H1 (cell line): ENCODE measurements at regions not wholly inside any gene's neighbourhood (a gene's known extent, or its start where the extent isn't known, plus 50 kb on each side); places are given as distances from the start of the nearest gene placed in this dataset.

Experiments
- CTCF ChIA-PET: fragments of 300-600 bp; sonication (Branson Sonifier 250); formaldehyde crosslinking; loops from one replicate; lab custom pipeline; 2021; ENCODE audit not compliant: partially characterized antibody; lab: Charles Lee
- POLR2A ChIA-PET: fragments of 300-600 bp; sonication (Branson Sonifier 250); formaldehyde crosslinking; loops from one replicate; lab custom pipeline; 2021; ENCODE audit warnings: inconsistent platforms; ENCODE audit not compliant: partially characterized antibody; lab: Charles Lee
- DNase-seq, 2 experiments: peaks; one replicate each; pipeline versions ENCODE4 v3.0.0 to v3.0.0-alpha.2; 2010 to 2022; ENCODE audit warnings: low spot score in 2 of 2, low read depth in 1 of 2, mixed read lengths in 1 of 2
- FAIRE-seq: peaks from 2 replicates; lab custom pipeline; 2011; peaks lifted over from hg19 to GRCh38; lab: Jason Lieb, UNC
- H2AFZ ChIP-seq: 2 replicates; pipeline ENCODE4 v1.8.1; 2012; ENCODE audit warnings: low read length, inconsistent platforms
- H2AK5ac ChIP-seq: 2 replicates; pipeline ENCODE4 v1.6.1; 2013; ENCODE audit warnings: low read depth, low read length
- H2BK120ac ChIP-seq: replicated peaks from 2 replicates; pipeline ENCODE3; 2013; ENCODE audit warnings: low read depth, low read length, inconsistent platforms
- H2BK12ac ChIP-seq: 2 replicates; pipeline ENCODE4 v1.6.1; 2013; ENCODE audit warnings: low read depth, low read length
- H2BK15ac ChIP-seq: 2 replicates; pipeline ENCODE4 v1.6.1; 2013; ENCODE audit warnings: low read length
- H2BK20ac ChIP-seq: 2 replicates; pipeline ENCODE4 v1.6.1; 2013; ENCODE audit warnings: low read length
- H2BK5ac ChIP-seq: 2 replicates; pipeline ENCODE4 v1.6.1; 2013; ENCODE audit warnings: low read depth, low read length
- H3K14ac ChIP-seq: 2 replicates; pipeline ENCODE4 v1.6.1; 2013; ENCODE audit warnings: inconsistent platforms; ENCODE audit not compliant: insufficient read length
- H3K18ac ChIP-seq: 2 replicates; pipeline ENCODE4 v1.6.1; 2013; ENCODE audit warnings: low read length; ENCODE audit errors: extremely low read depth
- H3K23ac ChIP-seq: 2 replicates; pipeline ENCODE4 v1.6.1; 2013; ENCODE audit warnings: inconsistent platforms; ENCODE audit not compliant: insufficient read length
- H3K23me2 ChIP-seq: 2 replicates; pipeline ENCODE4 v1.6.1; 2013; ENCODE audit warnings: low read depth, low read length
- H3K27ac ChIP-seq: 2 replicates; pipeline ENCODE4 v1.6.1; 2011; ENCODE audit warnings: low read depth, low read length, inconsistent platforms
- H3K27me3 ChIP-seq, 4 experiments: replicated peaks in 1 of 4; 1 replicate in 1 of 4; 2 replicates in 3 of 4; pipeline versions ENCODE4 v1.6.1 to v1.8.1; 2011 to 2013; ENCODE audit warnings: low read length in 3 of 4, mild to moderate bottlenecking in 3 of 4, inconsistent platforms in 2 of 4, mixed read lengths in 2 of 4, moderate library complexity in 1 of 4; ENCODE audit not compliant: control insufficient read depth in 3 of 4, insufficient read depth in 3 of 4; ENCODE audit errors: extremely low read depth in 1 of 4
- H3K36me3 ChIP-seq, 4 experiments: 2 replicates each; pipeline versions ENCODE4 v1.6.1 to v1.8.1; 2011 to 2013; ENCODE audit warnings: mild to moderate bottlenecking in 4 of 4, low read length in 3 of 4, moderate library complexity in 2 of 4, control low read depth in 1 of 4, inconsistent platforms in 1 of 4; ENCODE audit not compliant: insufficient read depth in 4 of 4, control insufficient read depth in 2 of 4
- H3K4ac ChIP-seq: replicated peaks from 2 replicates; pipeline ENCODE3; 2013; ENCODE audit warnings: low read length, low read depth, mixed read lengths, inconsistent platforms; ENCODE audit not compliant: insufficient read length
- H3K4me1 ChIP-seq, 4 experiments: replicated peaks in 1 of 4; 1 replicate in 1 of 4; 2 replicates in 3 of 4; pipeline versions ENCODE4 v1.6.1 to v1.8.1; 2011 to 2013; ENCODE audit warnings: low read length in 3 of 4, inconsistent platforms in 2 of 4, mixed read lengths in 1 of 4; ENCODE audit not compliant: insufficient read depth in 4 of 4, control insufficient read depth in 3 of 4
- H3K4me2 ChIP-seq, 2 experiments: 2 replicates each; pipeline versions ENCODE4 v1.6.1 to v1.8.1; 2011 to 2013; ENCODE audit warnings: low read depth in 2 of 2, low read length in 2 of 2, control low read depth in 1 of 2, inconsistent platforms in 1 of 2, mild to moderate bottlenecking in 1 of 2; ENCODE audit not compliant: insufficient read depth in 1 of 2
- H3K4me3 ChIP-seq, 4 experiments: fragments of 200-600, 300-600 bp in 1 of 4; sonication (generic), shearing (Covaris generic), sonication (Bioruptor Twin) in 1 of 4; 2 replicates each; pipeline versions ENCODE4 v1.5.1 to v1.8.1; 2011 to 2016; ENCODE audit warnings: low read length in 4 of 4, low read depth in 3 of 4, control low read depth in 2 of 4, inconsistent platforms in 2 of 4, mild to moderate bottlenecking in 2 of 4, mixed read lengths in 1 of 4, moderate library complexity in 1 of 4; ENCODE audit not compliant: insufficient read depth in 2 of 4; ENCODE audit errors: extremely low read depth in 1 of 4
- H3K56ac ChIP-seq: replicated peaks from 2 replicates; pipeline ENCODE3; 2013; ENCODE audit warnings: low read depth, mild to moderate bottlenecking, mixed read lengths, low read length, inconsistent platforms; ENCODE audit not compliant: insufficient read length
- H3K79me1 ChIP-seq: 2 replicates; pipeline ENCODE4 v1.6.1; 2013; ENCODE audit warnings: low read depth, low read length, control low read depth
- H3K79me2 ChIP-seq, 2 experiments: 2 replicates each; pipeline versions ENCODE4 v1.6.1 to v1.8.1; 2012 to 2013; ENCODE audit warnings: low read length in 2 of 2, mild to moderate bottlenecking in 2 of 2, inconsistent platforms in 1 of 2; ENCODE audit not compliant: insufficient read depth in 2 of 2, control insufficient read depth in 1 of 2
- H3K9ac ChIP-seq, 4 experiments: replicated peaks in 1 of 4; 1 replicate in 1 of 4; 2 replicates in 3 of 4; pipeline versions ENCODE4 v1.6.1 to v1.8.1; 2011 to 2013; ENCODE audit warnings: low read depth in 3 of 4, low read length in 3 of 4, control low read depth in 2 of 4, mild to moderate bottlenecking in 2 of 4, moderate library complexity in 2 of 4, inconsistent platforms in 1 of 4; ENCODE audit errors: extremely low read depth in 1 of 4
- H3K9me3 ChIP-seq, 2 experiments: 2 replicates each; pipeline versions ENCODE4 v1.6.1 to v1.8.1; 2012 to 2013; ENCODE audit warnings: mild to moderate bottlenecking in 2 of 2, moderate library complexity in 2 of 2, control low read depth in 1 of 2, inconsistent platforms in 1 of 2, low read depth in 1 of 2, low read length in 1 of 2, mixed read lengths in 1 of 2; ENCODE audit not compliant: insufficient read depth in 2 of 2
- H4K20me1 ChIP-seq, 2 experiments: replicated peaks in 1 of 2; 2 replicates each; pipeline versions ENCODE3 to v1.8.1; 2011 to 2013; ENCODE audit warnings: inconsistent platforms in 2 of 2, low read length in 2 of 2, mild to moderate bottlenecking in 1 of 2; ENCODE audit not compliant: insufficient read depth in 2 of 2, control insufficient read depth in 1 of 2
- H4K5ac ChIP-seq: 2 replicates; pipeline ENCODE4 v1.6.1; 2013; ENCODE audit warnings: low read length, low read depth, mixed read lengths, inconsistent platforms; ENCODE audit not compliant: insufficient read length
- H4K8ac ChIP-seq: 2 replicates; pipeline ENCODE4 v1.8.0; 2013; ENCODE audit warnings: mild to moderate bottlenecking, moderate library complexity, low read length, inconsistent platforms; ENCODE audit not compliant: insufficient read depth; ENCODE audit errors: extremely low read depth
- H4K91ac ChIP-seq: replicated peaks from 2 replicates; pipeline ENCODE3; 2013; ENCODE audit warnings: low read length, mixed read lengths, inconsistent platforms; ENCODE audit not compliant: insufficient read length
- BCL11A ChIP-seq, 2 experiments: IDR thresholded peaks; one replicate each; pipeline ENCODE4 v1.6.1; 2011; ENCODE audit warnings: low read depth in 2 of 2, low read length in 2 of 2, mild to moderate bottlenecking in 2 of 2
- CBX8 ChIP-seq: fragments of 300-800, 300-1000 bp; sonication (generic); IDR thresholded peaks from 2 replicates; pipeline ENCODE4 v1.7.1; 2016; ENCODE audit warnings: low read depth, low read length, borderline replicate concordance
- EZH2 ChIP-seq: fragments of 200-600 bp; sonication (generic); IDR thresholded peaks from 2 replicates; pipeline ENCODE4 v1.7.1; 2012; ENCODE audit warnings: low read depth, mild to moderate bottlenecking, moderate library complexity, low read length, inconsistent platforms; ENCODE audit not compliant: severe bottlenecking
- FOSL1 ChIP-seq: IDR thresholded peaks from 2 replicates; pipeline ENCODE4 v1.6.1; 2011; ENCODE audit warnings: mild to moderate bottlenecking, low read depth, low read length, moderate library complexity; ENCODE audit not compliant: insufficient read depth
- GTF2F1 ChIP-seq: IDR thresholded peaks from 2 replicates; pipeline ENCODE4 v1.6.1; 2012; ENCODE audit warnings: low read depth, low read length, improper control_type of control experiment, borderline replicate concordance
- JUN ChIP-seq: IDR thresholded peaks from 2 replicates; pipeline ENCODE4 v1.6.1; 2011; ENCODE audit warnings: low read depth, mild to moderate bottlenecking, improper control_type of control experiment, low read length
- KDM5A ChIP-seq: fragments of 200-600 bp; IDR thresholded peaks from 2 replicates; pipeline ENCODE4 v1.7.1; 2012; ENCODE audit warnings: mild to moderate bottlenecking, low read length, inconsistent platforms, mixed read lengths
- MAX ChIP-seq: IDR thresholded peaks from 2 replicates; pipeline ENCODE4 v1.6.1; 2012; ENCODE audit warnings: inconsistent platforms
- NRF1 ChIP-seq: IDR thresholded peaks from 2 replicates; pipeline ENCODE4 v1.6.1; 2011; ENCODE audit warnings: mild to moderate bottlenecking, low read depth, low read length, improper control_type of control experiment
- RBBP5 ChIP-seq: IDR thresholded peaks from 2 replicates; pipeline ENCODE4 v1.7.1; 2012; ENCODE audit warnings: low read depth, mild to moderate bottlenecking, inconsistent platforms, low read length, moderate library complexity, borderline replicate concordance
- RFX5 ChIP-seq: IDR thresholded peaks from 2 replicates; pipeline ENCODE4 v1.6.1; 2011; ENCODE audit warnings: low read depth, low read length, improper control_type of control experiment, borderline replicate concordance
- SIRT6 ChIP-seq: IDR thresholded peaks from one replicate; pipeline ENCODE4 v1.7.1; 2012; ENCODE audit warnings: low read length, inconsistent platforms
- SP4 ChIP-seq: IDR thresholded peaks from 2 replicates; pipeline ENCODE4 v1.6.1; 2012; ENCODE audit warnings: low read length, inconsistent platforms
- ZNF274 ChIP-seq: IDR thresholded peaks from 2 replicates; pipeline ENCODE4 v1.7.0; 2012; ENCODE audit warnings: low read length, borderline replicate concordance; ENCODE audit errors: extremely low read depth
- WGBS, 2 experiments: shearing (Covaris generic) in 1 of 2; methylation state at CpG; one replicate each; pipeline versions ENCODE4 v1.1.6 to v1.1.7; 2013 to 2015; ENCODE audit warnings: low lambda C conversion rate in 2 of 2, mixed read lengths in 2 of 2, inconsistent platforms in 1 of 2, low coverage in 1 of 2, missing lambda C conversion rate in 1 of 2; ENCODE audit not compliant: insufficient replicate concordance in 2 of 2, insufficient coverage in 1 of 2, insufficient read length in 1 of 2; ENCODE audit errors: extremely low coverage in 1 of 2, missing lambda C conversion rate in 1 of 2; 5-methylcytosine and 5-hydroxymethylcytosine counted together
- TF ChIP-seq, protein P1 (sequence below): IDR thresholded peaks from 2 replicates; pipeline ENCODE4 v1.6.1; 2012; ENCODE audit warnings: inconsistent platforms

GRCh38 chr17:72494566-72494965 lies 373.7 kb downstream of the SOX9 start:
- no peaks in the 10 kb centered on the region for H3K27me3 ChIP-seq
- H3K4ac ChIP-seq, result no peak overlapping the region
- H3K36me3 ChIP-seq, result no peaks in the 10 kb centered on the region
- H3K4me2 ChIP-seq, result no peak overlapping the region
- no peak overlapping the region for H3K14ac ChIP-seq
- H2BK20ac ChIP-seq, result no peak overlapping the region
- ChIA-PET POLR2A (interaction anchor here (0.5 kb wide), 1 partner anchor 257 kb away, joined by 3 read pairs; no protein-coding TSS in a partner anchor), CTCF (interaction anchor here (1.1 kb wide), 1 partner anchor 62 kb away, joined by 3 read pairs; no protein-coding TSS in a partner anchor)
- no peak overlapping the region for H2BK120ac ChIP-seq
- H3K27ac ChIP-seq, result no peak overlapping the region
- no peak overlapping the region for H4K8ac ChIP-seq
- FAIRE-seq (no peak), DNase-seq (no peak)
- H4K5ac ChIP-seq, result no peak overlapping the region
- H4K91ac ChIP-seq, result no peak overlapping the region
- H3K79me1 ChIP-seq, result no peaks in the 10 kb centered on the region
- H3K4me3 ChIP-seq, result no peak overlapping the region
- H2AK5ac ChIP-seq, result no peak overlapping the region; the same call in 1 of the 2 replicates
- no peak overlapping the region for H3K9ac ChIP-seq
- H3K4me1 ChIP-seq, result no peaks in the 10 kb centered on the region
- H3K23ac ChIP-seq, result no peak overlapping the region
- H2BK12ac ChIP-seq, result no peak overlapping the region
- no peak overlapping the region for H2BK15ac ChIP-seq
- H4K20me1 ChIP-seq, result no peaks in the 10 kb centered on the region
- 89% methylated on average over 2 of the region's 2 CpGs; no CpG with 5 or more reads in 1 of the 2 experiments for WGBS, 2 experiments
- H2AFZ ChIP-seq, result no peak overlapping the region
- H2BK5ac ChIP-seq, result no peak overlapping the region
- no peak overlapping the region for H3K18ac ChIP-seq
- no peaks in the 10 kb centered on the region for H3K9me3 ChIP-seq
- no peak overlapping the region for H3K56ac ChIP-seq
- no peaks in the 10 kb centered on the region for H3K23me2 ChIP-seq
- H3K79me2 ChIP-seq, result no peaks in the 10 kb centered on the region
- TF ChIP-seq SIRT6, result no peak
- no peak for TF ChIP-seq FOSL1
- TF ChIP-seq BCL11A (IDR thresholded peaks at IDR 0.05; ENCODE audit: low read depth in 2 of 2, low read length in 2 of 2), result no peak
- TF ChIP-seq ZNF274, result no peak
- no peak for TF ChIP-seq CBX8
- no peak for TF ChIP-seq KDM5A
- TF ChIP-seq GTF2F1, result no peak
- TF ChIP-seq EZH2, result no peak
- TF ChIP-seq RBBP5, result no peak
- no peak for TF ChIP-seq MAX
- TF ChIP-seq NRF1, result no peak
- no peak for TF ChIP-seq RFX5
- TF ChIP-seq SP4, result no peak
- TF ChIP-seq JUN, result no peak
- TF ChIP-seq, protein P1, sequence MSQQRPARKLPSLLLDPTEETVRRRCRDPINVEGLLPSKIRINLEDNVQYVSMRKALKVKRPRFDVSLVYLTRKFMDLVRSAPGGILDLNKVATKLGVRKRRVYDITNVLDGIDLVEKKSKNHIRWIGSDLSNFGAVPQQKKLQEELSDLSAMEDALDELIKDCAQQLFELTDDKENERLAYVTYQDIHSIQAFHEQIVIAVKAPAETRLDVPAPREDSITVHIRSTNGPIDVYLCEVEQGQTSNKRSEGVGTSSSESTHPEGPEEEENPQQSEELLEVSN, result no peak
